Lower lobe of right lung (tissue), 2 donors: ENCODE measurements at regions not wholly inside any gene's neighbourhood (a gene's known extent, or its start where the extent isn't known, plus 50 kb on each side); places are given as distances from the start of the nearest gene placed in this dataset.

Source experiments
- ATAC-seq, 2 donors: fragments of 200-7000 bp; cut with Tn5 transposase; one replicate each; pipeline ENCODE4 v1.9.1; 2020 to 2022; ENCODE audit warnings: mild to moderate bottlenecking in 2 of 2, moderate library complexity in 2 of 2
- DNase-seq: peaks from one replicate; pipeline ENCODE4 v3.0.0-alpha.2; 2020
- H3K27ac ChIP-seq: fragments of 200-600 bp; one replicate; pipeline ENCODE4 v1.8.0; 2022
- H3K27me3 ChIP-seq: fragments of 200-600 bp; one replicate; pipeline ENCODE4 v1.8.0; 2022; ENCODE audit warnings: low read depth
- H3K36me3 ChIP-seq: fragments of 200-600 bp; one replicate; pipeline ENCODE4 v1.8.0; 2022; ENCODE audit warnings: mild to moderate bottlenecking
- H3K4me1 ChIP-seq: fragments of 200-600 bp; one replicate; pipeline ENCODE4 v1.8.0; 2022
- H3K4me3 ChIP-seq: fragments of 200-600 bp; one replicate; pipeline ENCODE4 v1.8.0; 2022; ENCODE audit warnings: mild to moderate bottlenecking
- H3K9me3 ChIP-seq: fragments of 200-600 bp; one replicate; pipeline ENCODE4 v1.8.0; 2022
- CTCF ChIP-seq: fragments of 200-600 bp; IDR thresholded peaks from one replicate; pipeline ENCODE4 v1.8.0; 2022; ENCODE audit warnings: antibody characterized with exemption, mild to moderate bottlenecking
- intact Hi-C: fragments of 100-400 bp; cut with DNase I; formaldehyde crosslinking; loops from one replicate; pipeline ENCODE4 v1.11.0; 2022
- donor health status: DM: no; HTN: yes; CAD: no; lungs with severe emphysema.

DNA sequence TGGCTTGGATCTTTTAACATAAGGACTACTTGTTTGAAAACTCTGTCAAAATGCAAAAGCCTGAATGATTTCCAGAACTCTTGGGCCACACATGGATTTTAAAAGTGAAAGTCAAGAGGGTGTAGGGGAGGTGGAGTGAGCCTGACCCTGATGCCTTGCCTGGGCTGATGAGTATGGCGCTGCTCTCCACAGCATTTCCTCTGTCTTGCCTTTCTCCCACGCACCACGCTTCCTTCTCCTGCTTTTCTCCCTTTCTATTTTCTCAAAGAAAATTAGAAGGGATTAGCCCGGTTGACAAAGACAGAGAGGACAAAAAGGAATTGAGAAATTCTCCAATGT lies 207.0 kb upstream of the CCDC68 start:
- ATAC-seq (no peak), DNase-seq (no peak)
- intact Hi-C loops, result no loop called here
- Histone ChIP-seq H3K27ac (no peak overlapping the region), H3K27me3 (no peaks in the 10 kb centered on the region), H3K9me3 (no peaks in the 10 kb centered on the region), H3K36me3 (no peaks in the 10 kb centered on the region), H3K4me1 (no peaks in the 10 kb centered on the region), H3K4me3 (no peak overlapping the region)
- no peak for TF ChIP-seq CTCF

DNA sequence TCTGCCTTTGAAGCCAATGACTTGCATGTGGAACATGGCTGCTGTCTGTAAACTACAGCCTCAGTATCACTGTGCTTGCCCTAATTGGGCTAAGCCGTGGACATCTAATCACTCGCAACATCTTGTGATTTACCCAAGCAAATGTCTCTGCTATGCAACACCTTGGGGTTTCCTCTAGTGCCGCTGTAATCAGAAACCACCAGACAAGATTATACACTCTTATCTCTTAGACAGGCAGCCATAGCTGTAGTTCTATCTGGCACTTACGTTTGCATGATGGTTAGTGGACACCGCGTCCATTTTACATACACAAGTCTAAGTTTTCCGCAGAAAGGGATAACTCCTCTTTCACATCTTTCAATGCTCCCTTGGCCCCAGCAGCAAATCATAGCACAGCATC lies 204.3 kb upstream of the CCDC68 start:
- no peaks in the 10 kb centered on the region for H3K9me3 ChIP-seq

GRCh38 chr18:55161916-55162315 lies 202.7 kb upstream of the CCDC68 start:
- Histone ChIP-seq H3K4me3 (no peak overlapping the region), H3K27me3 (no peaks in the 10 kb centered on the region), H3K4me1 (no peaks in the 10 kb centered on the region), H3K27ac (no peak overlapping the region), H3K9me3 (no peaks in the 10 kb centered on the region), H3K36me3 (no peaks in the 10 kb centered on the region)
- intact Hi-C loops, result no loop called here
- DNase-seq, result no peak
- no peak for ATAC-seq
- TF ChIP-seq CTCF, result no peak

More for the DNA sequence above, 204.3 kb upstream of the CCDC68 start:
- intact Hi-C loops, result no loop called here
- DNase-seq, result no peak
- no peaks in the 10 kb centered on the region for H3K36me3 ChIP-seq
- ATAC-seq, result no peak
- no peak overlapping the region for H3K27ac ChIP-seq
- TF ChIP-seq CTCF, result no peak
- H3K27me3 ChIP-seq, result no peaks in the 10 kb centered on the region
- no peak overlapping the region for H3K4me3 ChIP-seq
- H3K4me1 ChIP-seq, result no peaks in the 10 kb centered on the region

GRCh38 chr18:55159027-55159426 lies 199.8 kb upstream of the CCDC68 start:
- intact Hi-C loops, result no loop called here
- H3K4me3 ChIP-seq, result no peak overlapping the region
- H3K9me3 ChIP-seq, result no peaks in the 10 kb centered on the region
- DNase-seq, result no peak
- peak in 1 of 2 donors; percentile 11 for ATAC-seq
- no peak for TF ChIP-seq CTCF
- no peaks in the 10 kb centered on the region for H3K4me1 ChIP-seq
- H3K27me3 ChIP-seq, result no peaks in the 10 kb centered on the region
- no peaks in the 10 kb centered on the region for H3K36me3 ChIP-seq
- H3K27ac ChIP-seq, result no peak overlapping the region

- Histone ChIP-seq H3K27ac (no peak overlapping the region), H3K9me3 (no peaks in the 10 kb centered on the region), H3K4me1 (no peaks in the 10 kb centered on the region), H3K36me3 (no peaks in the 10 kb centered on the region), H3K4me3 (no peak overlapping the region), H3K27me3 (no peaks in the 10 kb centered on the region)
- no peak for TF ChIP-seq CTCF
- intact Hi-C loops, result no loop called here
- DNase-seq, result no peak
- no peak for ATAC-seq
These were observed 199.3 kb upstream of the CCDC68 start for GRCh38 chr18:55158570-55158969.

- no peak for TF ChIP-seq CTCF
- Histone ChIP-seq H3K9me3 (no peaks in the 10 kb centered on the region), H3K4me1 (no peaks in the 10 kb centered on the region), H3K27me3 (no peaks in the 10 kb centered on the region), H3K4me3 (no peak overlapping the region), H3K27ac (no peak overlapping the region), H3K36me3 (no peaks in the 10 kb centered on the region)
- ATAC-seq (no peak), DNase-seq (no peak)
- intact Hi-C loops, result no loop called here
These were observed 194.1 kb upstream of the CCDC68 start for GRCh38 chr18:55153346-55153745.
